IMR-90 (cell line): ENCODE measurements at regions not wholly inside any gene's neighbourhood (a gene's known extent, or its start where the extent isn't known, plus 50 kb on each side); places are given as distances from the start of the nearest gene placed in this dataset.

Experiments
- ATAC-seq: fragments of 200-7000 bp; cut with Tn5 transposase; 2 replicates; pipeline ENCODE4 v1.9.1; 2020; ENCODE audit warnings: low read depth, mild to moderate bottlenecking, moderate library complexity
- BruUV-seq: library from RNA; stranded (reverse); fragments of 400-500 nt; replicated peaks from 2 replicates; lab custom pipeline; 2021; lab: Mats Ljungman, UMichigan
- CTCF ChIA-PET: fragments of 300-600 bp; formaldehyde crosslinking; extraction: SDS; loops from one replicate; lab custom pipeline; 2021; ENCODE audit warnings: antibody characterized with exemption; lab: Yijun Ruan, JAX
- POLR2A ChIA-PET: fragments of 300-600 bp; sonication (Branson Sonifier 250); formaldehyde crosslinking; loops from one replicate; lab custom pipeline; 2022; ENCODE audit warnings: antibody characterized with exemption; ENCODE audit not compliant: unreplicated experiment; lab: Charles Lee
- DNase-seq: peaks from one replicate; pipeline ENCODE4 v3.0.0; 2013
- H2AFZ ChIP-seq: replicated peaks from 2 replicates; pipeline ENCODE3; 2013; ENCODE audit warnings: low read length, mild to moderate bottlenecking; ENCODE audit not compliant: poor library complexity
- H2AK5ac ChIP-seq: 2 replicates; pipeline ENCODE4 v1.6.1; 2013; ENCODE audit warnings: low read depth, low read length, inconsistent platforms
- H2AK9ac ChIP-seq: replicated peaks from 2 replicates; pipeline ENCODE3; 2013; ENCODE audit warnings: mild to moderate bottlenecking, low read depth, low read length, moderate library complexity; ENCODE audit not compliant: poor library complexity
- H2BK120ac ChIP-seq: 2 replicates; pipeline ENCODE4 v1.6.1; 2013; ENCODE audit warnings: low read depth, low read length, inconsistent platforms
- H2BK15ac ChIP-seq: 3 replicates; pipeline ENCODE4 v1.6.1; 2013; ENCODE audit warnings: low read depth, low read length, inconsistent platforms
- H2BK20ac ChIP-seq: 2 replicates; pipeline ENCODE4 v1.6.1; 2013; ENCODE audit warnings: low read depth, mild to moderate bottlenecking, inconsistent platforms, low read length, moderate library complexity
- H2BK5ac ChIP-seq: 2 replicates; pipeline ENCODE4 v1.6.1; 2013; ENCODE audit warnings: mild to moderate bottlenecking, low read depth, low read length, inconsistent platforms; ENCODE audit not compliant: poor library complexity, severe bottlenecking
- H3K14ac ChIP-seq: replicated peaks from 2 replicates; pipeline ENCODE4 v1.6.1; 2013; ENCODE audit warnings: low read depth, low read length, inconsistent platforms
- H3K18ac ChIP-seq: 2 replicates; pipeline ENCODE4 v1.6.1; 2013; ENCODE audit warnings: low read depth, low read length, control low read depth
- H3K23ac ChIP-seq: 2 replicates; pipeline ENCODE4 v1.6.1; 2013; ENCODE audit warnings: low read depth, low read length, inconsistent platforms
- H3K27ac ChIP-seq: 2 replicates; pipeline ENCODE4 v1.5.1; 2013; ENCODE audit warnings: mild to moderate bottlenecking, control low read depth, low read length; ENCODE audit not compliant: insufficient read depth
- H3K27me3 ChIP-seq: 2 replicates; pipeline ENCODE4 v1.6.1; 2013; ENCODE audit warnings: low read length; ENCODE audit not compliant: control insufficient read depth, insufficient read depth
- H3K36me3 ChIP-seq: 2 replicates; pipeline ENCODE4 v1.6.1; 2013; ENCODE audit warnings: low read length, mixed read lengths; ENCODE audit not compliant: control insufficient read depth, insufficient read depth
- H3K4ac ChIP-seq: 2 replicates; pipeline ENCODE4 v1.6.1; 2013; ENCODE audit warnings: low read depth, low read length, inconsistent platforms
- H3K4me1 ChIP-seq: 2 replicates; pipeline ENCODE4 v1.6.1; 2013; ENCODE audit warnings: low read length, mixed read lengths; ENCODE audit not compliant: control insufficient read depth, insufficient read depth
- H3K4me2 ChIP-seq: 2 replicates; pipeline ENCODE4 v1.6.1; 2013; ENCODE audit warnings: low read depth, mild to moderate bottlenecking, control low read depth, low read length, moderate library complexity
- H3K4me3 ChIP-seq: 2 replicates; pipeline ENCODE4 v1.5.1; 2013; ENCODE audit warnings: low read depth, mild to moderate bottlenecking, control low read depth, low read length, moderate library complexity; ENCODE audit not compliant: insufficient read depth
- H3K56ac ChIP-seq: 2 replicates; pipeline ENCODE4 v1.6.1; 2013; ENCODE audit warnings: low read length, inconsistent platforms; ENCODE audit not compliant: insufficient read depth; ENCODE audit errors: extremely low read depth
- H3K79me1 ChIP-seq, 2 experiments: 2 replicates each; pipeline ENCODE4 v1.6.1; 2013; ENCODE audit warnings: low read length in 2 of 2, inconsistent platforms in 1 of 2, low read depth in 1 of 2
- H3K9ac ChIP-seq: 2 replicates; pipeline ENCODE4 v1.6.1; 2013; ENCODE audit warnings: low read depth, low read length, control low read depth
- H3K9me1 ChIP-seq: 2 replicates; pipeline ENCODE4 v1.6.1; 2013; ENCODE audit warnings: low read length, inconsistent platforms; ENCODE audit not compliant: insufficient read depth
- H3K9me3 ChIP-seq: 2 replicates; pipeline ENCODE4 v1.6.1; 2013; ENCODE audit warnings: low read length; ENCODE audit not compliant: control insufficient read depth, insufficient read depth
- H4K20me1 ChIP-seq: 2 replicates; pipeline ENCODE4 v1.6.1; 2013; ENCODE audit warnings: low read length, inconsistent platforms; ENCODE audit not compliant: insufficient read depth
- H4K5ac ChIP-seq: 2 replicates; pipeline ENCODE4 v1.6.1; 2013; ENCODE audit warnings: mild to moderate bottlenecking, low read depth, low read length, control low read depth
- H4K8ac ChIP-seq, 2 experiments: 2 replicates each; pipeline ENCODE4 v1.6.1; 2013; ENCODE audit warnings: low read depth in 2 of 2, low read length in 2 of 2, control low read depth in 1 of 2, inconsistent platforms in 1 of 2
- H4K91ac ChIP-seq: 2 replicates; pipeline ENCODE4 v1.6.1; 2013; ENCODE audit warnings: low read depth, low read length, inconsistent platforms; ENCODE audit not compliant: insufficient read depth
- BHLHE40 ChIP-seq: fragments of 150-350 bp; IDR thresholded peaks from 2 replicates; pipeline ENCODE4 v1.6.1; 2016; ENCODE audit warnings: mild to moderate bottlenecking, low read depth, low read length
- ELK1 ChIP-seq: fragments of 150-350 bp; IDR thresholded peaks from 2 replicates; pipeline ENCODE4 v1.6.1; 2016; ENCODE audit warnings: low read depth, mild to moderate bottlenecking, low read length, moderate library complexity, borderline replicate concordance
- MAFK ChIP-seq: IDR thresholded peaks from 2 replicates; pipeline ENCODE4 v1.6.1; 2012; ENCODE audit warnings: low read depth, low read length, improper control_type of control experiment
- RCOR1 ChIP-seq: IDR thresholded peaks from 2 replicates; pipeline ENCODE4 v1.6.1; 2012; ENCODE audit warnings: mild to moderate bottlenecking, low read length, improper control_type of control experiment; ENCODE audit not compliant: insufficient replicate concordance
- RFX5 ChIP-seq: IDR thresholded peaks from 2 replicates; pipeline ENCODE4 v1.8.0; 2012; ENCODE audit warnings: low read depth, mild to moderate bottlenecking, low read length, moderate library complexity
- SMC3 ChIP-seq: fragments of 150-350 bp; IDR thresholded peaks from 2 replicates; pipeline ENCODE4 v1.6.1; 2016; ENCODE audit warnings: low read depth, mild to moderate bottlenecking, antibody characterized with exemption, low read length, moderate library complexity
- USF2 ChIP-seq: fragments of 150-350 bp; IDR thresholded peaks from 2 replicates; pipeline ENCODE4 v1.6.1; 2017; ENCODE audit warnings: mild to moderate bottlenecking, antibody characterized with exemption, low read length, low read depth
- WGBS, 2 experiments: methylation state at CpG; one replicate each; pipeline versions ENCODE4 v1.1.5 to v1.1.7; 2013; ENCODE audit warnings: missing lambda C conversion rate in 2 of 2; ENCODE audit not compliant: insufficient read length in 1 of 2; ENCODE audit errors: extremely low coverage in 2 of 2; 5-methylcytosine and 5-hydroxymethylcytosine counted together
- dilution Hi-C: fragments of 300-500 bp; cut with HindIII; formaldehyde crosslinking; loops from one replicate; pipeline ENCODE4 v1.14.3; 2018; ENCODE audit warnings: low sequenced_read_pairs; ENCODE audit not compliant: unreplicated experiment
- in situ Hi-C: fragments of 300-500 bp; cut with MboI; formaldehyde crosslinking; loops from 3 replicates; pipeline ENCODE4 v1.14.3; 2019; ENCODE audit warnings: low sequenced_read_pairs, inconsistent platforms, mixed read lengths
- intact Hi-C: fragments of 100-400 bp; cut with micrococcal nuclease; formaldehyde crosslinking; loops from 2 replicates; pipeline ENCODE4 v1.10.0; 2022

GRCh38 chr15:62453375-62453774, 288.3 kb upstream of the C2CD4B start:
- Histone ChIP-seq H4K20me1 (no peaks in the 10 kb centered on the region), H2BK20ac (peak overlapping the region; percentile 86), H3K56ac (peak overlapping the region; percentile 79), H2BK5ac (peak overlapping the region; percentile 97), H3K4me3 (no peak overlapping the region), H3K4ac (peak overlapping the region; percentile 86), H4K91ac (peak overlapping the region; percentile 82), H3K4me1 (peaks cover 40% of the 10 kb centered on the region), H3K4me2 (peak overlapping the region; percentile 80), H2AK9ac (peak overlapping the region; percentile 10), H4K5ac (peak overlapping the region; percentile 74), H3K27ac (peak overlapping the region; percentile 97), H3K79me1 (peaks cover 0 to 69% of the 10 kb centered on the region in 2 experiments; a peak in 2 of 4 replicates), H2BK120ac (peak overlapping the region; percentile 91), H3K9me1 (peaks cover 36% of the 10 kb centered on the region), H2AFZ (peak overlapping the region; percentile 83), H3K18ac (peak overlapping the region; percentile 66), H3K14ac (peak overlapping the region; percentile 55), H3K36me3 (no peaks in the 10 kb centered on the region), H4K8ac (peak overlapping the region; percentile 25 to 83; a peak in 2 of 4 replicates), H3K27me3 (no peaks in the 10 kb centered on the region), H3K9ac (peak overlapping the region; percentile 48), H2BK15ac (peak overlapping the region; percentile 37; the same call in 2 of the 3 replicates), H2AK5ac (peak overlapping the region; percentile 93), H3K9me3 (no peaks in the 10 kb centered on the region), H3K23ac (peak overlapping the region; percentile 78)
- intact Hi-C loops: loop anchor here (5.0 kb wide), 1 partner anchor 61 kb away; the partner anchor contains the start of gene TLN2
- ATAC-seq (peak; percentile 26), DNase-seq (peak; percentile 56)
- dilution Hi-C loops: no loop called here
- CTCF ChIA-PET: interaction anchor here (0.7 kb wide), 1 partner anchor 153 kb away, joined by 4 read pairs; no protein-coding TSS in a partner anchor
- TF ChIP-seq RFX5 (no peak), RCOR1 (no peak), MAFK (no peak), ELK1 (no peak), BHLHE40 (no peak), SMC3 (no peak), USF2 (no peak)
- POLR2A ChIA-PET: interaction anchor here (0.6 to 0.7 kb wide), 2 partner anchors 59 to 60 kb away, joined by 3 to 7 read pairs; no protein-coding TSS in a partner anchor
- no TSS peak for BruUV-seq
- in situ Hi-C loops: no loop called here
- WGBS, 2 experiments: no CpG with 5 or more reads among the region's 3 CpGs
